Astrocyte (in vitro differentiated cells and primary cell): ENCODE measurements at regions not wholly inside any gene's neighbourhood (a gene's known extent, or its start where the extent isn't known, plus 50 kb on each side); places are given as distances from the start of the nearest gene placed in this dataset.

Experiments used
- DNase-seq: peaks from one replicate; pipeline ENCODE4 v3.0.0-alpha.2; 2010; ENCODE audit warnings: low read depth
- FAIRE-seq: peaks from 2 replicates; lab custom pipeline; 2011; peaks lifted over from hg19 to GRCh38; lab: Jason Lieb, UNC
- H2AFZ ChIP-seq: 2 replicates; pipeline ENCODE4 v1.6.0; 2012; ENCODE audit warnings: low read depth, low read length, inconsistent platforms
- H3K27ac ChIP-seq: 2 replicates; pipeline ENCODE4 v1.5.1; 2011; ENCODE audit warnings: low read depth, low read length, inconsistent platforms
- H3K27me3 ChIP-seq: 2 replicates; pipeline ENCODE4 v1.6.0; 2011; ENCODE audit warnings: low read length, inconsistent platforms; ENCODE audit not compliant: insufficient read depth
- H3K36me3 ChIP-seq: 2 replicates; pipeline ENCODE4 v1.5.1; 2011; ENCODE audit warnings: low read length, inconsistent platforms; ENCODE audit not compliant: insufficient read depth
- H3K4me1 ChIP-seq: 2 replicates; pipeline ENCODE4 v1.5.1; 2011; ENCODE audit warnings: low read length, inconsistent platforms; ENCODE audit not compliant: insufficient read depth
- H3K4me2 ChIP-seq: 2 replicates; pipeline ENCODE4 v1.6.0; 2012; ENCODE audit warnings: low read length, inconsistent platforms
- H3K4me3 ChIP-seq: 2 replicates; pipeline ENCODE4 v1.5.1; 2011; ENCODE audit warnings: low read depth, mild to moderate bottlenecking, low read length, inconsistent platforms; ENCODE audit not compliant: insufficient read depth
- H3K79me2 ChIP-seq: 2 replicates; pipeline ENCODE4 v1.6.0; 2012; ENCODE audit warnings: mild to moderate bottlenecking, low read length, inconsistent platforms; ENCODE audit not compliant: insufficient read depth
- H3K9ac ChIP-seq: 2 replicates; pipeline ENCODE4 v1.6.0; 2012; ENCODE audit warnings: mild to moderate bottlenecking, low read length, inconsistent platforms
- H3K9me3 ChIP-seq: 2 replicates; pipeline ENCODE4 v1.5.1; 2012; ENCODE audit warnings: low read depth, mild to moderate bottlenecking, low read length, inconsistent platforms; ENCODE audit not compliant: insufficient read depth
- H4K20me1 ChIP-seq: 2 replicates; pipeline ENCODE4 v1.6.0; 2012; ENCODE audit warnings: low read length, inconsistent platforms; ENCODE audit not compliant: insufficient read depth
- H3K27ac Mint-ChIP-seq: one replicate; pipeline ENCODE4 v1.8.0; 2021; ENCODE audit warnings: mild to moderate bottlenecking, mixed read lengths; ENCODE audit not compliant: unreplicated experiment
- H3K27me3 Mint-ChIP-seq: one replicate; pipeline ENCODE4 v1.8.0; 2021; ENCODE audit warnings: low read depth, mixed read lengths; ENCODE audit not compliant: unreplicated experiment
- H3K36me3 Mint-ChIP-seq: one replicate; pipeline ENCODE4 v1.8.0; 2021; ENCODE audit warnings: low read depth, mixed read lengths; ENCODE audit not compliant: unreplicated experiment
- H3K4me1 Mint-ChIP-seq: one replicate; pipeline ENCODE4 v1.8.0; 2021; ENCODE audit warnings: low read depth, mixed read lengths; ENCODE audit not compliant: unreplicated experiment
- H3K4me3 Mint-ChIP-seq: one replicate; pipeline ENCODE4 v1.8.0; 2021; ENCODE audit warnings: mild to moderate bottlenecking, moderate library complexity, mixed read lengths; ENCODE audit not compliant: unreplicated experiment
- H3K9me3 Mint-ChIP-seq: one replicate; pipeline ENCODE4 v1.8.0; 2021; ENCODE audit warnings: mild to moderate bottlenecking, mixed read lengths; ENCODE audit not compliant: unreplicated experiment
- EZH2 ChIP-seq: IDR thresholded peaks from 2 replicates; pipeline ENCODE4 v1.6.1; 2012; ENCODE audit warnings: mild to moderate bottlenecking, low read length, inconsistent platforms; ENCODE audit not compliant: insufficient read depth
- TF ChIP-seq, protein P1 (sequence below): IDR thresholded peaks from 2 replicates; pipeline ENCODE4 v1.5.1; 2011; ENCODE audit warnings: low read depth, mild to moderate bottlenecking, inconsistent platforms, low read length, moderate library complexity; ENCODE audit not compliant: insufficient read depth

- peak overlapping the region; percentile 18 for H3K4me2 ChIP-seq
Observed at GRCh38 chr4:72817012-72817411, 248.0 kb upstream of the ADAMTS3 start.

DNA sequence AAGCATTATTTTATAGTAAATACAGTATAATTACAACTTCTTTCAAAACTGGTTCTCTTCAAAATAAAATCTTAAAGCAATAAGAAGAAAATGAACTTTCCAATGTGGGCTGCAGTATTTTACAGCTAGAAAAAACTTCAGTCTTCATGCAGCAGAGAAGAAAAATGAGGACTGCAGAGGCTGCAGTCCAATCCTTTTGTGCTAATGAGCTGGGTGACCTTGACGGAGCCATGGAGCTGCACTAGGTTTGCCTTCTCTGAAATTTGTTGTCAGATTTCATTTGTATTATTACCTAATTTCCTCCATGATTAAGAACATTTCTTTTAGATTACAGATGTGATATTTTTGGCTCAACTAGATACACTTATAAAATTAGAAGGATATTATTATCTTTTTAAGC, 245.2 kb upstream of the ADAMTS3 start:
- TF ChIP-seq EZH2: no peak
- TF ChIP-seq, protein P1, sequence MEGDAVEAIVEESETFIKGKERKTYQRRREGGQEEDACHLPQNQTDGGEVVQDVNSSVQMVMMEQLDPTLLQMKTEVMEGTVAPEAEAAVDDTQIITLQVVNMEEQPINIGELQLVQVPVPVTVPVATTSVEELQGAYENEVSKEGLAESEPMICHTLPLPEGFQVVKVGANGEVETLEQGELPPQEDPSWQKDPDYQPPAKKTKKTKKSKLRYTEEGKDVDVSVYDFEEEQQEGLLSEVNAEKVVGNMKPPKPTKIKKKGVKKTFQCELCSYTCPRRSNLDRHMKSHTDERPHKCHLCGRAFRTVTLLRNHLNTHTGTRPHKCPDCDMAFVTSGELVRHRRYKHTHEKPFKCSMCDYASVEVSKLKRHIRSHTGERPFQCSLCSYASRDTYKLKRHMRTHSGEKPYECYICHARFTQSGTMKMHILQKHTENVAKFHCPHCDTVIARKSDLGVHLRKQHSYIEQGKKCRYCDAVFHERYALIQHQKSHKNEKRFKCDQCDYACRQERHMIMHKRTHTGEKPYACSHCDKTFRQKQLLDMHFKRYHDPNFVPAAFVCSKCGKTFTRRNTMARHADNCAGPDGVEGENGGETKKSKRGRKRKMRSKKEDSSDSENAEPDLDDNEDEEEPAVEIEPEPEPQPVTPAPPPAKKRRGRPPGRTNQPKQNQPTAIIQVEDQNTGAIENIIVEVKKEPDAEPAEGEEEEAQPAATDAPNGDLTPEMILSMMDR: no peak
- H3K4me3 ChIP-seq: no peak overlapping the region
- no peaks in the 10 kb centered on the region for H3K79me2 ChIP-seq
- no peak overlapping the region for H3K9ac ChIP-seq
- Mint-ChIP-seq H3K9me3 (peaks cover 2% of the 10 kb centered on the region), H3K27me3 (no peaks in the 10 kb centered on the region), H3K27ac (no peak overlapping the region), H3K36me3 (no peaks in the 10 kb centered on the region), H3K4me1 (peaks cover 5% of the 10 kb centered on the region), H3K4me3 (no peak overlapping the region)
- H4K20me1 ChIP-seq: no peaks in the 10 kb centered on the region
- no peak overlapping the region for H3K27ac ChIP-seq
- peaks cover 3% of the 10 kb centered on the region for H3K4me1 ChIP-seq
- H3K9me3 ChIP-seq: no peaks in the 10 kb centered on the region
- H3K36me3 ChIP-seq: no peaks in the 10 kb centered on the region
- DNase-seq (no peak), FAIRE-seq (no peak)
- no peak overlapping the region for H2AFZ ChIP-seq
- H3K27me3 ChIP-seq: no peaks in the 10 kb centered on the region
- no peak overlapping the region for H3K4me2 ChIP-seq

More at GRCh38 chr4:72817012-72817411, 248.0 kb upstream of the ADAMTS3 start:
- no peaks in the 10 kb centered on the region for H3K9me3 ChIP-seq
- no peak for FAIRE-seq
- no peaks in the 10 kb centered on the region for H3K36me3 ChIP-seq
- Mint-ChIP-seq H3K27ac (no peak overlapping the region), H3K27me3 (no peaks in the 10 kb centered on the region), H3K36me3 (no peaks in the 10 kb centered on the region), H3K4me1 (peaks cover 5% of the 10 kb centered on the region), H3K9me3 (peaks cover under 1% of the 10 kb centered on the region), H3K4me3 (no peak overlapping the region)
- TF ChIP-seq EZH2: no peak
- TF ChIP-seq, protein P1: no peak
- peaks cover 3% of the 10 kb centered on the region for H3K4me1 ChIP-seq
- H2AFZ ChIP-seq: no peak overlapping the region
- DNase-seq: peak; percentile 50
- H3K79me2 ChIP-seq: no peaks in the 10 kb centered on the region
- H3K27me3 ChIP-seq: no peaks in the 10 kb centered on the region
- H3K27ac ChIP-seq: no peak overlapping the region
- no peak overlapping the region for H3K4me3 ChIP-seq
- no peaks in the 10 kb centered on the region for H4K20me1 ChIP-seq
- H3K9ac ChIP-seq: no peak overlapping the region

- no peaks in the 10 kb centered on the region for H3K79me2 ChIP-seq
- H3K9ac ChIP-seq: no peak overlapping the region
- no peaks in the 10 kb centered on the region for H3K9me3 ChIP-seq
- no peak overlapping the region for H3K27ac Mint-ChIP-seq
- no peak for FAIRE-seq
- no peaks in the 10 kb centered on the region for H3K4me1 Mint-ChIP-seq
- no peak overlapping the region for H3K27ac ChIP-seq
- H3K4me1 ChIP-seq: no peaks in the 10 kb centered on the region
- H3K27me3 Mint-ChIP-seq: no peaks in the 10 kb centered on the region
- no peak overlapping the region for H2AFZ ChIP-seq
- no peak overlapping the region for H3K4me2 ChIP-seq
- H3K4me3 ChIP-seq: no peak overlapping the region
- no peaks in the 10 kb centered on the region for H3K27me3 ChIP-seq
- H3K36me3 ChIP-seq: no peaks in the 10 kb centered on the region
- TF ChIP-seq, protein P1: no peak
- TF ChIP-seq EZH2: no peak
- H3K36me3 Mint-ChIP-seq: no peaks in the 10 kb centered on the region
- no peak overlapping the region for H3K4me3 Mint-ChIP-seq
- DNase-seq: no peak
- peaks cover 2% of the 10 kb centered on the region for H3K9me3 Mint-ChIP-seq
- no peaks in the 10 kb centered on the region for H4K20me1 ChIP-seq
Observed at GRCh38 chr4:72809208-72809607, 240.2 kb upstream of the ADAMTS3 start.
